ENCODE measurements at regions not wholly inside any gene's neighbourhood (a gene's known extent, or its start where the extent isn't known, plus 50 kb on each side); places are given as distances from the start of the nearest gene placed in this dataset.
A peak's percentile ranks its signal among the peaks of the same experiment; 100 is the strongest.

- Mint-ChIP-seq H3K9me3 (peaks cover 20% of the 10 kb centered on the region), H3K4me3 (no peak overlapping the region), H3K27ac (no peak overlapping the region), H3K4me1 (ENCODE audit: low read depth) (peaks cover 11% of the 10 kb centered on the region), H3K36me3 (ENCODE audit: low read depth) (peaks cover 8% of the 10 kb centered on the region), H3K27me3 (ENCODE audit: low read depth) (no peaks in the 10 kb centered on the region)
- DNase-seq (ENCODE audit: low spot score): no peak
Observed at GRCh38 chr6:14339172-14339571, 221.6 kb downstream of the CD83 start.

- Mint-ChIP-seq H3K4me1 (ENCODE audit: low read depth) (peaks cover 11% of the 10 kb centered on the region), H3K27me3 (ENCODE audit: low read depth) (no peaks in the 10 kb centered on the region), H3K36me3 (ENCODE audit: low read depth) (peaks cover 8% of the 10 kb centered on the region), H3K27ac (no peak overlapping the region), H3K4me3 (no peak overlapping the region), H3K9me3 (peaks cover 20% of the 10 kb centered on the region)
- no peak for DNase-seq (ENCODE audit: low spot score)
Observed at GRCh38 chr6:14339711-14340584, 222.4 kb downstream of the CD83 start.

- no peak overlapping the region for H3K27ac Mint-ChIP-seq
- DNase-seq (ENCODE audit: low spot score): no peak
- no peak overlapping the region for H3K4me3 Mint-ChIP-seq
- H3K27me3 Mint-ChIP-seq (ENCODE audit: low read depth): no peaks in the 10 kb centered on the region
- H3K9me3 Mint-ChIP-seq: no peaks in the 10 kb centered on the region
- peaks cover 14% of the 10 kb centered on the region for H3K4me1 Mint-ChIP-seq (ENCODE audit: low read depth)
- H3K36me3 Mint-ChIP-seq (ENCODE audit: low read depth): no peaks in the 10 kb centered on the region
Observed at GRCh38 chr6:14344486-14344885, 226.9 kb downstream of the CD83 start.

GRCh38 chr6:14348389-14348788, 230.8 kb downstream of the CD83 start:
- Mint-ChIP-seq H3K4me3 (no peak overlapping the region), H3K27me3 (ENCODE audit: low read depth) (no peaks in the 10 kb centered on the region), H3K27ac (no peak overlapping the region), H3K9me3 (peaks cover 9% of the 10 kb centered on the region), H3K4me1 (ENCODE audit: low read depth) (peaks cover 19% of the 10 kb centered on the region), H3K36me3 (ENCODE audit: low read depth) (peaks cover 3% of the 10 kb centered on the region)
- DNase-seq (ENCODE audit: low spot score): no peak

GRCh38 chr6:14349507-14349906, 231.9 kb downstream of the CD83 start:
- Mint-ChIP-seq H3K27ac (no peak overlapping the region), H3K36me3 (ENCODE audit: low read depth) (peaks cover 3% of the 10 kb centered on the region), H3K4me3 (no peak overlapping the region), H3K27me3 (ENCODE audit: low read depth) (no peaks in the 10 kb centered on the region), H3K4me1 (ENCODE audit: low read depth) (peaks cover 27% of the 10 kb centered on the region), H3K9me3 (peaks cover 9% of the 10 kb centered on the region)
- DNase-seq (ENCODE audit: low spot score): no peak

GRCh38 chr6:14350210-14350609, 232.6 kb downstream of the CD83 start:
- peaks cover 9% of the 10 kb centered on the region for H3K9me3 Mint-ChIP-seq
- H3K36me3 Mint-ChIP-seq (ENCODE audit: low read depth): peaks cover 3% of the 10 kb centered on the region
- no peak overlapping the region for H3K27ac Mint-ChIP-seq
- H3K4me1 Mint-ChIP-seq (ENCODE audit: low read depth): peaks cover 34% of the 10 kb centered on the region
- DNase-seq (ENCODE audit: low spot score): no peak
- H3K4me3 Mint-ChIP-seq: no peak overlapping the region
- no peaks in the 10 kb centered on the region for H3K27me3 Mint-ChIP-seq (ENCODE audit: low read depth)

- H3K36me3 Mint-ChIP-seq (ENCODE audit: low read depth): peaks cover 3% of the 10 kb centered on the region
Observed at GRCh38 chr6:14353281-14353680, 235.7 kb downstream of the CD83 start.

GRCh38 chr6:14353798-14354197, 236.2 kb downstream of the CD83 start:
- no peaks in the 10 kb centered on the region for H3K27me3 Mint-ChIP-seq (ENCODE audit: low read depth)
- no peak overlapping the region for H3K4me3 Mint-ChIP-seq
- peaks cover 9% of the 10 kb centered on the region for H3K9me3 Mint-ChIP-seq
- H3K4me1 Mint-ChIP-seq (ENCODE audit: low read depth): peaks cover 34% of the 10 kb centered on the region
- peaks cover 3% of the 10 kb centered on the region for H3K36me3 Mint-ChIP-seq (ENCODE audit: low read depth)
- H3K27ac Mint-ChIP-seq: no peak overlapping the region
- no peak for DNase-seq (ENCODE audit: low spot score)

More at GRCh38 chr6:14353281-14353680, 235.7 kb downstream of the CD83 start:
- Mint-ChIP-seq H3K4me3 (no peak overlapping the region), H3K9me3 (peaks cover 9% of the 10 kb centered on the region), H3K27me3 (ENCODE audit: low read depth) (no peaks in the 10 kb centered on the region), H3K4me1 (ENCODE audit: low read depth) (peaks cover 35% of the 10 kb centered on the region), H3K27ac (no peak overlapping the region)
- DNase-seq (ENCODE audit: low spot score): no peak

GRCh38 chr6:14354919-14355572, 237.5 kb downstream of the CD83 start:
- Mint-ChIP-seq H3K4me1 (ENCODE audit: low read depth) (peaks cover 22% of the 10 kb centered on the region), H3K27ac (no peak overlapping the region), H3K27me3 (ENCODE audit: low read depth) (no peaks in the 10 kb centered on the region), H3K36me3 (ENCODE audit: low read depth) (peaks cover 3% of the 10 kb centered on the region), H3K9me3 (peaks cover 9% of the 10 kb centered on the region), H3K4me3 (peak overlapping the region; percentile 19)
- DNase-seq (ENCODE audit: low spot score): peak; percentile 10

GRCh38 chr6:14359438-14359837, 241.9 kb downstream of the CD83 start:
- H3K27ac Mint-ChIP-seq: no peak overlapping the region
- H3K27me3 Mint-ChIP-seq (ENCODE audit: low read depth): no peaks in the 10 kb centered on the region
- peaks cover 8% of the 10 kb centered on the region for H3K4me1 Mint-ChIP-seq (ENCODE audit: low read depth)
- H3K36me3 Mint-ChIP-seq (ENCODE audit: low read depth): no peaks in the 10 kb centered on the region
- H3K4me3 Mint-ChIP-seq: no peak overlapping the region
- H3K9me3 Mint-ChIP-seq: no peaks in the 10 kb centered on the region
- DNase-seq (ENCODE audit: low spot score): no peak

GRCh38 chr6:14360565-14360964, 243.0 kb downstream of the CD83 start:
- Mint-ChIP-seq H3K36me3 (ENCODE audit: low read depth) (no peaks in the 10 kb centered on the region), H3K4me1 (ENCODE audit: low read depth) (no peaks in the 10 kb centered on the region), H3K4me3 (no peak overlapping the region), H3K9me3 (no peaks in the 10 kb centered on the region), H3K27ac (no peak overlapping the region), H3K27me3 (ENCODE audit: low read depth) (no peaks in the 10 kb centered on the region)
- DNase-seq (ENCODE audit: low spot score): no peak

- Mint-ChIP-seq H3K9me3 (no peaks in the 10 kb centered on the region), H3K4me3 (no peak overlapping the region), H3K36me3 (ENCODE audit: low read depth) (no peaks in the 10 kb centered on the region), H3K27me3 (ENCODE audit: low read depth) (no peaks in the 10 kb centered on the region), H3K27ac (no peak overlapping the region), H3K4me1 (ENCODE audit: low read depth) (no peaks in the 10 kb centered on the region)
- no peak for DNase-seq (ENCODE audit: low spot score)
Observed at GRCh38 chr6:14361297-14361696, 243.7 kb downstream of the CD83 start.

- no peaks in the 10 kb centered on the region for H3K36me3 Mint-ChIP-seq (ENCODE audit: low read depth)
- H3K4me3 Mint-ChIP-seq: no peak overlapping the region
- no peaks in the 10 kb centered on the region for H3K27me3 Mint-ChIP-seq (ENCODE audit: low read depth)
- H3K27ac Mint-ChIP-seq: no peak overlapping the region
- no peak for DNase-seq (ENCODE audit: low spot score)
- no peaks in the 10 kb centered on the region for H3K9me3 Mint-ChIP-seq
- no peaks in the 10 kb centered on the region for H3K4me1 Mint-ChIP-seq (ENCODE audit: low read depth)
Observed at GRCh38 chr6:14361956-14362587, 244.5 kb downstream of the CD83 start.

- Mint-ChIP-seq H3K4me3 (no peak overlapping the region), H3K27ac (no peak overlapping the region), H3K9me3 (no peaks in the 10 kb centered on the region), H3K36me3 (ENCODE audit: low read depth) (no peaks in the 10 kb centered on the region), H3K4me1 (ENCODE audit: low read depth) (peaks cover 2% of the 10 kb centered on the region), H3K27me3 (ENCODE audit: low read depth) (no peaks in the 10 kb centered on the region)
- no peak for DNase-seq (ENCODE audit: low spot score)
Observed at GRCh38 chr6:14364370-14364769, 246.8 kb downstream of the CD83 start.

Data from T-helper 2 cell treated with Interferon-gamma antibody and Interleukin-4, amounts not matched to agents 5 μg/mL and 100 μg/mL, for 36 hours (primary cell).